ENCODE measurements at regions not wholly inside any gene's neighbourhood (a gene's known extent, or its start where the extent isn't known, plus 50 kb on each side); places are given as distances from the start of the nearest gene placed in this dataset.

DNA sequence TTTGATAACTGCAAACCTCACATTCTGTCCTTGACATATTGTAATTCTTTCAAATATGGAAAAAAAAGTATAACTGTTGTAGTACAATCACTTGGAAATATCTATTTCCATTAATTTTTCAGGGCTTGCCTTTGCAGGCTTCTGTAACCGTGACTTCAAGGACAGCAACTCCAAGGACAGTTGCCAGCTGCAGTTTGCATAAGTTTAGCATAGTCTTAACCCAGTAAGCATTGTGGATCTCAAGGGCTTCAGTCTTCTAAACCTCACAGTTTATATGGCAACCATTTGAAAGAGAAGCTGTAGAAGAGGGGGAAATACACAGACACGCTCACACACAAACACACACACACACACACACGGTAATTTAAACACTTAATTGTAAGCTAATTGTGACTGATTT is 112.8 kb upstream of the GPR149 start:
- TF ChIP-seq, protein P1, sequence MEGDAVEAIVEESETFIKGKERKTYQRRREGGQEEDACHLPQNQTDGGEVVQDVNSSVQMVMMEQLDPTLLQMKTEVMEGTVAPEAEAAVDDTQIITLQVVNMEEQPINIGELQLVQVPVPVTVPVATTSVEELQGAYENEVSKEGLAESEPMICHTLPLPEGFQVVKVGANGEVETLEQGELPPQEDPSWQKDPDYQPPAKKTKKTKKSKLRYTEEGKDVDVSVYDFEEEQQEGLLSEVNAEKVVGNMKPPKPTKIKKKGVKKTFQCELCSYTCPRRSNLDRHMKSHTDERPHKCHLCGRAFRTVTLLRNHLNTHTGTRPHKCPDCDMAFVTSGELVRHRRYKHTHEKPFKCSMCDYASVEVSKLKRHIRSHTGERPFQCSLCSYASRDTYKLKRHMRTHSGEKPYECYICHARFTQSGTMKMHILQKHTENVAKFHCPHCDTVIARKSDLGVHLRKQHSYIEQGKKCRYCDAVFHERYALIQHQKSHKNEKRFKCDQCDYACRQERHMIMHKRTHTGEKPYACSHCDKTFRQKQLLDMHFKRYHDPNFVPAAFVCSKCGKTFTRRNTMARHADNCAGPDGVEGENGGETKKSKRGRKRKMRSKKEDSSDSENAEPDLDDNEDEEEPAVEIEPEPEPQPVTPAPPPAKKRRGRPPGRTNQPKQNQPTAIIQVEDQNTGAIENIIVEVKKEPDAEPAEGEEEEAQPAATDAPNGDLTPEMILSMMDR (conservative IDR thresholded peaks at IDR 0.05): no peak
- no peak for TF ChIP-seq EZH2 (IDR thresholded peaks at IDR 0.05; ENCODE audit: low read depth)

All from PC-9 (cell line).